Activated effector memory CD4-positive, alpha-beta T cell treated with Interleukin-2 at 50 U/mL for 16 hours (primary cell): ENCODE measurements at regions not wholly inside any gene's neighbourhood (a gene's known extent, or its start where the extent isn't known, plus 50 kb on each side); places are given as distances from the start of the nearest gene placed in this dataset.
A peak's percentile ranks its signal among the peaks of the same experiment; 100 is the strongest.
"Not testable (repeated sequence)": the region's sequence is repeated elsewhere in the genome, so short reads cannot be mapped to it uniquely, and the experiment has no call there.

Experiments
- DNase-seq: peaks from one replicate; pipeline ENCODE4 v3.0.0-alpha.2; 2020

DNA sequence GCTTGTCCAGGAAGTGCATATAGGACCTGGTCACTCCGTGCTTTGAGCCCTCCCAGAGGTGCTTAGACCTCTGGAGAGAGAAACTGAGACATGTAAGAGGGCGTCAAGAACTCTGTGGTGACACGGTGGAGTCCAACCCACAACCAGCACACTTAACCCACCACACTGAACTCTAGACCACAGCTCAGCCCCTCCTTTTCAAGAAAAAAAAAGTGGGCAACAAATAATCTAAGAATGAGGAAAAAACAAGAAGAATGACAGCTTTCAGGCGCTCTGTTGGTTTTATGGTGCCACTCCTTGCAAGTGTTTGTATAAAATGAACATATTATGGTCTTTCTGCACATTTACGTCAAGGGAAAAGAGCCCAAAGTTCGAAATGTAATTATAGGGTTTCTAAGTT lies 50.2 kb upstream of the SNAPC3 start:
- DNase-seq: no peak

DNA sequence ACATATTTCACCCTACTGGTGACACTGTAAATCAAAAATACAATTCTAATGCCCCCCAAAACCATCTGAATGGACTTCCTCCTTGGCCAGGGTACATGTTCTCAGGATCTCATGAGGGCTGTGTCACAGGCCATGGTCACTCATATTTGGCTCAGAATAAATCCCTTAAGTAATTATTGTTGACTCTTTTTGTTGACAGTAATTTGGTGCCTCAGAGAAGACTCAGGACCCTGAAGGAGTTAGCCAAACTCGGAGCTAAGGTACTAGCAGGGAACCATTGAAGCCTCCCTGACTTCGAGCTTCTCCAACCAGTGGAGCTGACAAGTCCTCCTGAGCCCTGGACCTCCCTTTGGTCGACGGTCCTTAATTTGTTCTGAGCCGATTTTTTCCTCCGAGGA lies 51.2 kb upstream of the SNAPC3 start:
- no peak for DNase-seq

DNA sequence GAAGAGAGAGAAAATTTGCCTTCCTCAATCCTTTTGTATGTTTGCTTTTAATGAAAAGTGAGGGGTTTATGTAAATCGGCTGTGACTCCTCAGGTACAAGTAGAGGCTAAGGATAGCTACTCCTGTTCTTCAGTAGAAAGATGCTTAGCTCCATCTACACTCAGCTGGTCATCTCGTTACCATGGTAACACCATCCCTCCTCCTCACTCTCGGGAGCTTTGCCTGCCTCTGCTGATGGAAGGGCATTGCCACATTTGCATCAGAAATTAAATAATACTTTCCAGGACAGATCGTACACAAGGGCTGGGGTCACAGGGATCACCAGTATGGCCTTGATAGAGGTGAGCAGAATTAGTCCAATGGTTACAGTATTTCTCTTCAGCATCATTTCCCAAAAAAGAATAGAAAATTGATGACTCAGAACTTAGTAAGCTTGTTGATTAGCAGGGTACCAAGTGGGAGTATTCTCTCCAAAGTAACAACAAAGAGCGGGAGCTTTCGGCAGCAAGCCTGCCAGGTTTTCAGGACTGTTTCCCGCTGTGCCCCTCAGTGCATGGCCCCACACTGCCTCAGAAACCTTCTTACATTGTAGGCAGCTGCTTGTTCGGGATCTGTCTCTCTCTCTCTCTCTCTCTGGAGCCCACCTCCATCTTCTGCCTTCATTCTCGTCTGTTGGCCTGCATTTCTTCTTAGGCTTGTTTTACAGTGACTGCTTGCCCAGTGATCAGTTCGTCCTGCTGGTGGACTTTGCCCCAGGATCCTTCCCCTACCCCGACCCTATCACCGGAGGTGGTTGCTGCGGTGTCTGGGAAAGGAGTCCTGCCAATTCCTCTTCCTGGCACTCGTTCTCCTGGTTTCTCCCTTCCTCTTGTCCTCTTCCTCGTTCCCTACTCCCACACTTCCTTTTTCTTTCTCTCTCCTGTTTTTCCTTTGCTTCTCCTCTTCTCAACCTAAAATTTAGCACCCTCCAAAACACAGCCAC lies 51.9 kb upstream of the SNAPC3 start:
- no peak for DNase-seq

DNA sequence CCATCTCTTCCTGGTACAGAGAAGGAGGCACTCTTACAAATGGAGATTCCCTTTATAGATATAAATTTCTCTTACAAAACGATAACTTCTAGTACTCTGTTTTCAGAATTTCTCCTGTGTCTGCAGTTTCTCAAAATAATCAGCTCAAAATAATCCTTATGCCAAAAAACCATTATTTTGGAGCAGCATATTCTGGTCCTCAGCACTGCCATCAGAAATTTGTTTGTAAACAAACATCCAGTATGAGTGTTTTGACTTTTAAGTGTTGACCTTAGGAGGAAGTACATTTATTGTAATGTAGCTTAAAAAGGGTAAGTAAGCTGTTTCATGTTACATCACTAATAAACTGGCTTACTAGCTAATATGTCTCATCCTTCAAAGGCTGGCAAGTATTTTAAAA lies 52.8 kb upstream of the SNAPC3 start:
- DNase-seq: no peak

- no peak for DNase-seq
Observed at GRCh38 chr9:15369238-15369637, 53.4 kb upstream of the SNAPC3 start.

DNA sequence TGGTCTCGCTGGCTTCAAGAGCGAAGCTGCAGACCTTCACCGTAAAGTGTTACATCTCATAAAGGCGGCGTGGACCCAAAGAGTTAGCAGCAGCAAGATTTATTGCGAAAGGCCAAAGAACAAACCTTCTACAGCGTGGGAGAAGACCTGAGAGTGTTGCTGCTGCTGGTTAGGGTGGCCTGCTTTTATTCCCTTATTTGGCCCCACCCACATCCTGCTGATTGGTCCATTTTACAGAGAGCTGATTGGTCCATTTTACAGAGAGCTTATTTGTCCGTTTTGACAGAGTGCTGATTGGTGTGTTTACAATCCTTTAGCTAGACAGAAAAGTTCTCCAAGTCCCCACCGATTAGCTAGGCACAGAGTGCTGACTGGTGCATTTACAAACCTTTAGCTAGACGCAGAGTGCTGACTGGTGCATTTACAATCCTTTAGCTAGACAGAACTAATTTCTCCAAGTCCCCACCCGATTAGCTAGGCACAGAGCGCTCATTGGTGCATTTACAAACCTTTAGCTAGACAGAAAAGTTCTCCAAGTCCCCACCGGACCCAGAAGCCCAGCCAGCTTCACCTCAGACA lies 57.6 kb upstream of the SNAPC3 start:
- DNase-seq: not testable (repeated sequence)

DNA sequence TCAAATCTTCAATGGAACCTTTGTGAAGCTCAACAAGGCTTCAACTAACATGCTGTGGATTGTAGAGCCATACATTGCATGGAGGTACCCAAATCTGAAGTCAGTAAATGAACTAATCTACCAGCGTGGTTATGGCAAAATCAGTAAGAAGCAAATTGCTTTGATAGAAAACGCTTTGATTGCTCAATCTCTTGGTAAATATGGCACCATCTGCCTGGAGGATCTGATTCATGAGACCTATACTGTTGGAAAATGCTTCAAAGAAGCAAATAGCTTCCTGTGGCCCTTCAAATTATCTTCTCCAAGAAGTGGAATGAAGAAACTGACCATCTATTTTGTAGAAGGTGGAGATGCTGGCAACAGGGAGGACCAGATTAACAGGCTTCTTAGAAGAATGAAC lies 54.7 kb upstream of the TTC39B start:
- DNase-seq: no peak

DNA sequence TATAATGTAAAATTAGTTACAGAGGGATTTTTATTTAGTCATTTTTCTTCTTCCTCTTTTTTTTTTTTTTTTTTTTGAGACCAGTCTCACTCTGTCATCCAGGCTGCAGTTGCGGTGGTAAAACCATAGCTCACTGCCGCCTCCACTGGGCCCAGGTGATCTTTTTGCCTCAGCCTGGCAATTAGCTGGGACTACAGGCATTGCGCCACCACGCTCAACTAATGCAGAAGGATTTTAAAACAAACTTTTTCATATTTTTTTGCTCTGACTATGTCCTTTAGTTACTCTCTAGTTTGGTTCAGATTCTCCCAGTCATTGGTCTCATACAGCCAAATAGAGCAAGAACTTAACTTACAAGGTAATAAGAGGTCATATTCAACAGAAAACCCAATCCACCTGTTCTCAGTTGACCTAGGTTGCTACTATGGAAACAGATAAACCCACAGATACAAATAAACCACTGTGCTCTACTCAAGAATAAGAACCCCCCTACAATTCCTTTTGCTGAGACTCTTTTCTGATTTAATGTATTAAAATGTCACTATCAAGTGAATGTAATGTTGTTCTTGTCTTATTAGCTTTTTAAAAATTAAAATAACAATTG lies 50.1 kb upstream of the TTC39B start:
- peak; percentile 16 for DNase-seq
